GM21447 (cell line): ENCODE measurements at regions not wholly inside any gene's neighbourhood (a gene's known extent, or its start where the extent isn't known, plus 50 kb on each side); places are given as distances from the start of the nearest gene placed in this dataset.
"Not testable (repeated sequence)": the region's sequence is repeated elsewhere in the genome, so short reads cannot be mapped to it uniquely, and the experiment has no call there.

Source experiments
- ATAC-seq: cut with Tn5 transposase; IDR thresholded peaks from one replicate; pipeline ENCODE4 v1.9.1; 2021; ENCODE audit not compliant: unreplicated experiment

DNA sequence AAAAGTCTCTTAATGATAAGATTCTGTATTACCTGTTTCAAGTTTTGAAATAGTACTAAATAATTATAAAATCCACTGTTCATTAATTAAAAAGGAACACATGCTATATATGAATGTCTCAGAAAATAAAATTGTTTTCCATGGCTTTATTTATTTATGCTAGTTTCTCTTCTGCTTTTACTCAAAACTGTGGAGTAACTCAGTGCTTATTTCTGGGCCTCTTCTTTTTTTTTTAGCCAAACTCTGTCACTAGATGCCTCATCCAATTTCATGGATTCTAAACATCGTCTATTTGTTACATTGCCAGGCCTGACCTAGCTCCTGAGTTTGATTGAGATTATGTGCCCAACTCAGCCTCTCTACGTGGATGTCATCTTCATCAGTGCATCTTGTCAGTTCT, 1509.7 kb downstream of the MAT2B start:
- no peak for ATAC-seq

DNA sequence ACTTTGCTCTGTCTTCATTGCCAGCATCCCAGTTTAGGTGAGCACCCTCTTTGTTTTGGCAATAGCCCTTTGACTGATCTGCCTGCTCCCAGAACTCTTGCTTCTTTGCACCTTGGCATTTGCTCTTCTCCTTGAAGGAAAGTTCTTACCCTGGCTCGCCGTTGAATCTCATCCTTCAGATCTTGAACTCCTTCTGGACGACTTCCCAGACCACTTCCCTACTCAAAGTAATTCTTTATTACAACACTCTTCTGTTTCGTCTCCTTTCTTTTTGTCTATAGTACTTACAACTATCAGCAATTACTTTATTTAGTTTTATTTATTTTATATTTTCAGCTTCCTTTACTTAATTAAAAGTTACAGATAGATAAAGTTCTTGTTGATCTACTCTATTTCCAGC, 1510.1 kb downstream of the MAT2B start:
- ATAC-seq, result no peak

DNA sequence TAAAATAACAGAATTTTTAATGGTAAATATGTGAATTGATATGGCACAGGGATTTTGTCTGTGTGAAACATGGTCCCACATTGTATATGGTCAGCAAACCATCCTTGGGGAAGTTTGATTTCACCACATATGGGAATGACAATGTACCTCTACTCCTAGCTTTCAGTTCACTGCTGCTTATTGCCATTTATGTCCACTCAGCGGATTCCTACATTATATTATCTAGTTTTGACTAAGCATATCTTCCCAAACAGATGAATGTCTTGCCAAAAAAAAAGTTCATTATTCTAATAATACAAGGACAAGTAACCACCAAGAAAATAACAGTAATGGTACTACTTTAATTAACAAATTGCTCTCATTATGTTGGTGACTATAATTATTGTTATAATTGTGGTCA, 1521.6 kb downstream of the MAT2B start:
- no peak for ATAC-seq

DNA sequence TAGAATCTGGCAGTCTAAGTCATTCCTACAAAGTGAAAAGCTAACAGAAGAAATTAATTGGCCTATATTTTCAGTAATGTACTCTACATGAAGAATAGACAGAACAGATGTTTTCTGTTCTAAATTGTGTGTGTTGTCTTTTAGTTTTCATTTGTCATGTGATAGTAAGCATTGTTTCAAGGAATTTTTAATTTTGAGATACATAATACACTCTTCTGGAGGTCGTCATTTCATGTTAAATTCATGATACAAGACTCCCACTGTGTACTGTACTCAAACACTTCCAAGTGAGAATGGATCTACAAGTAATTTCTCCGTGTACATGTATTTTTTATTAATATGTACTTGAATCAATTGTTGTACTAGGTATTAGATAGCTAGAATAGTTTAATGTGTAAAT, 1522.9 kb downstream of the MAT2B start:
- ATAC-seq, result no peak

DNA sequence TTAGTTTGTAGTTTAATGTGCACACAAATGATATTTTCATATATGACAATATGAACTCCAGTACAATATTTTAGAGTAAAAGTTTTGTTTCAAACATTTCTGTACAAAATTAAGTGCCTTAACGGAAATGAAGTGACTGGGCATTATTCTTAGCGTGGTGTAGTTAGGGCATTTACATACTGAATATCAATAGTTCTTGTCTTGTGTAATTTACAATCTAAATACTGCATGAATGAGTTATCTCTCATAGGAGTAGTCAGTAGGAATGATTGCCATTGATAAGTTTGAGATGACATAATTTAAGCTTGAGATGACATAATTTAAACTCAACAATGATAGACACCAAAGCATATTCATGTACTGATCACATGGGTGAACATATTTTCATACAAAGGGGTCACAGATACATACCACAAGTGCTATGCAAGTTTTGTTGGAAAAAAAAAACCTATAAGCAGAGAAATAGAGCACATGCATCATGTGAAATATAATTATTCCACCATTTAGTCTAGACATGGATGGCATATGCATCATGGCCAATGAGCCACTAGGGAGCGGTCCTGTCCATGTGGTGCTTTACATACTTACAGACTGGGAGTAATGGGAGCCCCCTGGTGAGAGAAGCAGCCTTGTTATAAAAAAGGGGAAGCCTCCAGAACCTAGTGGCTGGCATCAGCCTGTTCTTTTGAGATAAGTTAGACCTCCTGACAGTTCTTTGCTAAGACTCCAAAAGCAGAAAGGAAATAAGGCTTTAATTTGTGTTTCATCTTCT, 1523.9 kb downstream of the MAT2B start:
- no peak for ATAC-seq

DNA sequence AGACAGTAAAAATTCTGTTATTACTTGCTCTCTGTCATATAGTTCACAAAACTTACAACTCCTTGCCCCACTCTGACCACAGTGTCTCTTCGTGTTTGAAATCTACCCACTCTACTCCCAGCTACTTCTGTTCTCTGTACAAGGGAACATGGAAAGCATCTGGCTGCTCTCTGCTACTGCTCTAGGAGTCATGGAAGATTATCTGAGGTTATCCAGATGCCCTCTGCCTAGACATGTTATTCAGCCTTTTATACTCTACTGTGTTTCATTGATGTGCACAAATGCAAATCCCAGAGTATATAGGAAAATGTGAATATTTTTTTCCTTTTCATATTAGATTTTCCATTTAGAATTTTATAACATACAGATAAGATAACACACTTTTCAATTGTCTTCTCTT, 1525.6 kb downstream of the MAT2B start:
- no peak for ATAC-seq

DNA sequence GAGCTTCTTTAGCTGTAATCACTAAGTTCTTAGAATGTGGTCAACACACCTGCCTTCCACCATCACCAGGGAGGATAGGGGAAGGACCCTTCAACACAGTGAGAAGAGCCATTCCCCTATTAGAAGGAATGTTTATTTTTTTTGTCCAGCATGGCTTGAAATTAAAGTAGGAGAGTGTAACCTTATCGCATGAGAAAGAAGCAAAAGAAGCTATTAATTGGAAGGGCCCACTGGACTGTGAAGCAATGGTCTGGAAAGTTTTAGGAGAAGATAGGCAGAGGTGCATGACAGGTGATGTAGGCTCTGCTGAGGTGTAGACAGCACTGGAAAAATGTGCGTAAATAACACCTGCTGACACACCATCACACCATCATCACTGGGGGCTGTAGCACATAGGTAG, 1526.0 kb downstream of the MAT2B start:
- no peak for ATAC-seq

DNA sequence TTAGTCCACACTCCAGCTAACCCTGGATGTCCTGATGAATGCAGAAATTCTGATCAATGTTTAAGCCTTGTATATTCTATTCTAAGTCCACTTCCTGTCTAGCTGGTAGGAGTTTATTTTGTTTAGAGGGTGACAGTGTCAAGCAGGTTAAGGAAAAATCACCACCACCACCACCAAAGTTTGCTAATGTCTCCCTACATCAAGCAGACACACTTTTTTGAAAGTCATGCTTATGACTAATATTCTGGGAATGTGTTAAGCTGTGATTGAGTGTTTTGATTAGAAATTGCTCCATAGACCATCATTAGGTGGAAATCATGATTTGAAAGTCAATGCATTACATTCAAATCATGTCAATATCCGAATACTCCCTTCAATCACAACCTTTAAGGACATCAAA, 1530.1 kb downstream of the MAT2B start:
- ATAC-seq, result no peak

DNA sequence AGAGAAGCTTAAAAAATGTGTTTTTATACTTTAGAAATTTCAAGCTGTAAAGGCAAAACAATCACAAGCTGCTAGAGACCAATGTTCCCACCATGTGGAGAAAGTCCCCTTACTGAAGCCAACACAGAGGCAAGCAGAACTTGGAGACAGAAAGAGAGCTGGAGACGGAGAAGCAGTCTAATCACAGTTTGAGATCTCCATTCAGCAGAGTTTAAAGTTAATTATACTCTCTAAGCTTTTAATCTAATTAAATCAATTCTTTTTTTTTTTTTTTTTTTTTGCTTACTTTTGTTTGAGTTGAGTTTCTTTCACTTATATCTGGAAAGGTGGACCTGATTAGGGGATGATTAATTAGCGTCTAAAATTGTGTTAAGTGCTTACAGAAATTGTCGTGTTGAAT, 1534.3 kb downstream of the MAT2B start:
- ATAC-seq, result no peak

DNA sequence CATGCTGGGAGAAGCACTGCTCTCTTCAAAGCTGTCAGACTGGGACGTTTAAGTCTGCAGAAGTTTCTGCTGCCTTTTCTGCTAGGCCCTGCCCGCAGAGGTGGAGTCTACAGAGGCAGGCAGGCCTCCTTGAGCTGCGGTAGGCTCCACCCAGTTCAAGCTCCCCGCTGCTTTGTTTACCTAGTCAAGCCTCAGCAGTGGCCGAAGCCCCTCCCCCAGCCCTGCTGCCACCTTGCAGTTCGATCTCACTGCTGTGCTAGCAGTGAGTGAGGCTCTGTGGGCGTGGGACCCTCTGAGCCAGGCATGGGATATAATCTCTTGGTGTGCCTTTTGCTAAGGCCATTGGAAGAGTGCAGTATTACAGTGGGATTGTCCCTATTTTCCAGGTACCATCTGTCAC, 1540.5 kb downstream of the MAT2B start:
- ATAC-seq, result not testable (repeated sequence)

DNA sequence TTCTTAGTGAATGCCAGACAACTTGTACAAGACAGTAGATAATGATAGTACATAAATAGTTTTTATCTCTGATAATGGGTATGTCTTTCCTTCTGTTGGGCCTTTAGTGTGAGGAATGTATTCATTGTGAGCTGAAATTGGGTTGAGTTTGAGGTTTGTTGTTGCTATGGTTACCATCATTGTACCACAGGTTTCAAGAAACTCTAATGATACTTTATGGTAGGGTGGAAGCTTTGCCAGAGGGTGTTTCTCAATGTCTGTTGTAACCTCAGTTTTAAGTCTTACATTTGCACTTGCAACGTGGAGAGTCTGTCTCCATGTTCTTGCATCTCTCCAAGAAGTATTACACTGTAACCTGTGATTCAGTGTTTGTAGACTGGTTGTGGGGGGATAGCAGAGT, 1550.1 kb downstream of the MAT2B start:
- ATAC-seq, result no peak

DNA sequence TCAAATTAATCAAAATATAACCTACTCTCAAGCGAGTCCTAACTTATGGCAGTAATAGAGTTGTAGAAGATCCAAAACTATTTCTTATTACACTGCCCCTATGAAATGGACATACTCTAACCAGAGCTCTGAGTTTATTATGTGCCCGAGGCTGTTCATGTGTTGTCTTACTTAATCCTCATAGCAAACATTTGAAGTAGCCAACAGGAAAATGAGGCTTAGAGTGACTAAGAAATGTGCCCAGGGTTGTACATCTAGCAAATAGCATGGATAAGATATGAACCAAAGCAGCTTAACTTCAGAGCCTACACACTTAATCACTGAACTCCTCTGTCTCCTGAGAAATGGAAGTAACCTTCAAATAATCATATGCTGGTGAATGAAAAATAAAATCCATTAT, 1551.7 kb downstream of the MAT2B start:
- no peak for ATAC-seq

DNA sequence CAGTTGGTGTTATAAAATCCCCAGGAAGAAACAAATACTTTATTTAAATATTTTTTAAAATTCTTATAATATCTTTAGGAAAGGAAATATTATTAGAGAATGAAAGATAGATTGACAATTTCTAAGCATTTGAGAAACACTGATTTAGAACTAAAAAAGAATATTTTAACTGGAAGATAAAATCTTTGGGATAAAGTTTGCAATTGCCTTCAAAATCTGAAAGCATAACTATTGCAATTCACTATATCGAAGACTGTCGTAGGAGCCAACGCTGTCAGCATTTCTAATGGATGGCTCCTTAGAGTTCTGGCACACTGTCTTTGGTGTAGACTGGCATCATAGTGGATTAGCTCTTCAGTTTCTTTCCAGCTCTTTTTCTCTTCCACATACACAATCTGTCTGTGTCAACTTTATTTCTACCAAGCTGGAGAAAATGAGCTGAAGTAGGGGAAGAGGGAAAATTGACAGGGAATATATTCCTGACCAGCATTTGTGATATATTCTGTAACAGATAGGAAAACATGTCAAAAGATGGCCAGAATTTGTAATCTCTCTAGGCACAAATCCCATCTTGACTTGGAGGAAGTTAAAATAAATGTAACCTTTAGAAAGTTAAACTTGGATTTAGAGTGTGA, 1561.4 kb downstream of the MAT2B start:
- ATAC-seq, result no peak

DNA sequence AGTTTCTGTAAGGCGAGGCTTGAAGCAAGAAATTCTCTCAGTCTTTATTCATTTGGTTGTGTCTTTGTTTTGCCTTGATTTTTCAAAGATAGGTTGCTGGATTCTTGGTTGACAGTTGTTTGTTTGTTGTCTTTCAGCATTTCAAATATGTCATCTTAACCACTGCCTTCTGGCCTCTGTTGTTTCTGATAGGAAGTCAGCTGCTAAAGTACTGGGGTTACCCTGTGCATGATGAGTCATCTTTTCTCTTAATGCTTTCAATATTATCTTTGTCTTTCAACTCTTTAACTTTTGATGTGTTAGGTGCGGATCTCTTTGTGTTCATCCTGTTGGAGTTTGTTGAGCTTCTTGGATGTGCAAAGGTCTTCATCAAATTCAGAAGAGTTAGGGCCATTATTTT, 1571.3 kb downstream of the MAT2B start:
- ATAC-seq, result no peak

DNA sequence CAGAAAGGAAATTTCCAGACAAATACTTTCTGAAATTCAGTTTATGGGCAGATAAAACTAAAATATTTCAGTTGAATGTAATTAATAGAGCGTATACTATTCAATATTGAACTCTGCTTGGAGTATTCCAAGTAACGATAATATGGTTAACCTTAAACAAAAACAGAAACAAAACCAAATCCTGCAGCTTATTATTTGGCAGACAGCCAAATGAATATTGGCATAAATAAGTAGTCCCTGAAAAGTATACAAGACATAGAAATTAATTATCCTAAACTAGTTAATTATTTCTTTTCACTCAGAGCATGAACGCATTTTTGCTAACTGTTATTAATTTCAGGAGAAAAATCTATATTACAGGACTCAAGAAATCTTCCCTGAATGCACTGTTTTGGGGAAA, 1574.0 kb downstream of the MAT2B start:
- ATAC-seq, result no peak

DNA sequence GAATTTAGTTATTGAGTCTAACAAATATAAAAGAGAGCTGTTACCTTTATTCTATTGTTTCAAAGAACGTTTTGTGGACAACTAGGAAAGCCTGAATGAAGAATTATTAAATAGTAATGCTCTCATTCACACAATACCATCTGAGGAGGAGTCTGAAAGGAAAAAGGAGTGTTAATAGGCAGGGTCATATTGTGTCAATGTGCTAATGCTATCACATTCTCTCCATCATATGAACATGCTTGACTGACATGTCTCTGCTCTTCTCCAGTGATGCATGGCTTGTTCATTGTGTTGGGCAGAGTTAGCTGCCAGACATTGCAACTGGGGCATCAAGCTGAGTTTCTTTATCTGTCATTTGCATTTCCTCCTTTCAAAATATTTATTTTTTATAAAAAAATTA, 1578.0 kb downstream of the MAT2B start:
- no peak for ATAC-seq

DNA sequence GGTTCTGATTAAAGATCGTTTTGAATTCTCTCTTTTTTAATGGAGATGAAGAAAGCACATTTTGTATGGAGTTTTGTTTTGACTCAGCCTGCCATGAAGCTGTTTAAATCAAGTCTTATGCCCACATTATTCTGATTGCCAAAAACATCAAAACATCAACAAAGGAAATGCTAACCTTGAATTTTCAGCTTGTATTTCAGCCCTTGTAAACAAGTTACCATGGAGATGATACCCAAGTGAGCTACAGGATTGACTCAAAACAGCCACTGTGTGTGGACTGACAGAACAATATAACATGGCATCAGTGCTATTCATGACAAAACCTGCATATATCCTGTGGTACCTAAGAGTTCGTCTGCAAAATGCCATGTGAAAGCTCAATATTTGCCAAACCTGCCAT, 1581.0 kb downstream of the MAT2B start:
- no peak for ATAC-seq

DNA sequence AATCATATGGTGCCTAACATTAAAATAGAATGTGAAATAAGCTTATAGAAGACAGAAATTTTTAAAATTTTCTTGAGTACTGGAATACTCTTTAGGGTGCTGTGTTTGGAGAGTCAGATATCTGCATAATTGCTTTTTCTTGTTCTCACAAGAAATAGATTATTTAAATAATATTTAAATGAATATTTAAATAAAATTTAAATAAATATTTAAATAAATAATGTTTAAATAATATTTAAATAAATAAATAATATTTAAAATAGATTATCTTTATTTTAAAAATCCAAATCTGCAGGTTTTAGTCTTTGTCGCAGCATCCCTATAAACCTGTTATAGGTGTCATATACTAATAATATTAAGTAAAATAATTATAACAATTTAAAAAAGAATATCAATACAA, 1589.4 kb downstream of the MAT2B start:
- no peak for ATAC-seq

DNA sequence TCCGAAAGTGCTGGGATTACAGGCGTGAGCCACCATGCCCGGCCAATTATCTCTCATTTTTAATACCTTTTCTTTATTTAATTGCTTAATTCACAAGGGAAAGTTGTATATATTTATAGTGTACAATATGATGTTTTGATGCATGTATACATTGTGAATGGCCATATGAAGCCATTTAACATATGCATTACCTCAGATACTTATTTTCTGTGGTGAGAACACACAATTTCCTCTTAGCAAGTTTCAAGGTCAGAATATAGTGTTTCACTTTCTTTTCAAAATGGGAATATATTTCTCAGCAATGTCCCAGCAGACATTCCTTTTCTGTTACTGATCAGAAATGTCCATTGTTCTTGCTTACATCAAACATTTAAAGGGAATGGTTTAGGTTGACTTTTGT, 1596.3 kb downstream of the MAT2B start:
- ATAC-seq, result no peak

DNA sequence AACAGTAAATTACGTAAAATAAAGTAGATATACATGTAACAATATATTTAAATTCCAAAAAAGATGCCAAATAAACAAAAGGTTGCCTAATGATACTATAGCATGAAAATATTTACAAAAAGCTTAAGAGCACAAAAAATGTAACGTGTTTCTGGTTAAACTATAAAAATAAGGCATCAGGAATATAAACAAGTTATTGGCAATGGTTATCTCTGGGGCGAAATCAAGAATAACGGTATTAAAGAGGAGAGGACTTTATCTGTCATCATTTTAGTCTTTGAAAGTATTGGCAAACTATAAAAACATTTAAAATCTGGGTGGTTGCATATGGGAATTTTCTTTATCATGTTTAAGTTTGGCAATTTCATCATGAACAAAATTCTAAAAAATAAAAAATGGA, 1599.2 kb downstream of the MAT2B start:
- ATAC-seq, result no peak

DNA sequence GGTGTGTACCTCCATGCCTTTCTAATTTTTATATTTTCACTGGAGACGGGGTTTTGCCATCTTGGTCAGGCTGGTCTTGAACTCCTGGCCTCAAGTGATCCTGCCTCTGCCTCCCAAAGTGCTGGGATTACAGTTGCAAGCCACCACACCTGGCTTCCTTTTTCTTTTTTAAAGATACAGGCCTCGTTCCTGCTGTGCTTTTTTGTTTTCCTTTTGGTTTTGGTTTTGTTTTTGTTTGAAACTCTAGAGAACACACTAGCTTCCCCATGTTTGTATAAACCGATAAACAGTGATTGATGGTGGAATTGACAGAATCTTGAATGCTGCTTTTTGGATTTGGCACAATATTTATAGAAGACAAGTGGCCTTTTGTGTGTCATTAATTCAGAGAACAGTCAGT, 1603.4 kb downstream of the MAT2B start:
- no peak for ATAC-seq

DNA sequence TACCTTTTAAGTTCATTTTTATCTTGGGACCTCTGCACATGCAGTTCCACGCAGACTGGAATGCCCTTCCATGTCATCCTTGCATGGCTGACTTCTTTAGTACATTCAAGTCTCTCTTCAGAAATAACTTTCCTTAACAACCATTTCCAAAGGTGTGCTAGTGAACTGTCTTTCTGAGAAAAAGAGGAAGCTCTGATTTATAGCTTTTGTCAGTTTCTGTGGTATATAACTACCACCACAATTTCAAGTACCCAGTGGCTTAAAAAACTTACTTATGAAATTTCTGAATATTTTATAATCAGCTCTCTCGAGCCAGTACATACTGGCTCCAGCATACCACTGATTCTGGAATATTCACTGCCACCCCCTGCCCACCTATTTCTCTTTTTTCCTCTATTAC, 1613.8 kb downstream of the MAT2B start:
- no peak for ATAC-seq

DNA sequence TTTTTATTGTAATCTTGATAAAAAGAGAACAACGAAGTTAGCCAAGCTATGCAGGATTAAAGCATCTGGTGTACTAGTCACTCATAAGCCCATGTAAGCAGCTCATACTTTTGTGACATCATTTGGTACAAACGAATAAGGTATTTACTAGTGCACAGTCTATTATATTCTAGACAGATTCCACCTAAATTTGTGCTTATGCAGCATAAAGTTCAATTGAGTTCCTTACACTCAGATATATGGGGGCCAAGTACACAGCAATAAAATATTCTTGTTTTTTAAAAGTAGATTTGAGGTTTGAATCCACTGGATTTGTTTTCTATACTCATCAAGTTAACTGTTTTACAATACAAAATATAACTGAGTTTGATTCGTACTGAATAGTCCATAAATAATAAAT, 1621.2 kb downstream of the MAT2B start:
- ATAC-seq, result no peak
